GM12872 (cell line): ENCODE measurements at regions not wholly inside any gene's neighbourhood (a gene's known extent, or its start where the extent isn't known, plus 50 kb on each side); places are given as distances from the start of the nearest gene placed in this dataset.

ENCODE experiments used
- CTCF ChIP-seq: IDR thresholded peaks from 3 replicates; pipeline ENCODE4 v1.5.1; 2011; ENCODE audit warnings: low read depth, mild to moderate bottlenecking, low read length, moderate library complexity; ENCODE audit not compliant: insufficient read depth

- no peak for TF ChIP-seq CTCF
Measured at GRCh38 chr9:10917001-10917400, 304.2 kb upstream of the PTPRD start.

- TF ChIP-seq CTCF, result no peak
Measured at GRCh38 chr9:10921671-10922070, 308.9 kb upstream of the PTPRD start.

- TF ChIP-seq CTCF, result no peak
Measured at GRCh38 chr9:10925896-10926295, 313.1 kb upstream of the PTPRD start.

- no peak for TF ChIP-seq CTCF
Measured at GRCh38 chr9:10928372-10928771, 315.6 kb upstream of the PTPRD start.

GRCh38 chr9:10930081-10930480, 317.3 kb upstream of the PTPRD start:
- TF ChIP-seq CTCF, result no peak

- no peak for TF ChIP-seq CTCF
Measured at GRCh38 chr9:10946676-10947410, 334.0 kb upstream of the PTPRD start.

- no peak for TF ChIP-seq CTCF
Measured at GRCh38 chr9:10957878-10958277, 345.1 kb upstream of the PTPRD start.
